GM10248 (cell line): ENCODE measurements at regions not wholly inside any gene's neighbourhood (a gene's known extent, or its start where the extent isn't known, plus 50 kb on each side); places are given as distances from the start of the nearest gene placed in this dataset.

Experiments used
- CTCF ChIA-PET: fragments of 300-600 bp; sonication (Branson Sonifier 250); formaldehyde crosslinking; extraction: SDS; loops from one replicate; lab custom pipeline; 2021; ENCODE audit warnings: antibody characterized with exemption; lab: Yijun Ruan, JAX
- POLR2A ChIA-PET: fragments of 350-650 bp; sonication (Branson Sonifier 250); formaldehyde crosslinking; extraction: SDS; loops from one replicate; lab custom pipeline; 2020; ENCODE audit warnings: antibody characterized with exemption; lab: Yijun Ruan, JAX
- DNase-seq: peaks from one replicate; pipeline ENCODE4 v3.0.0; 2012; ENCODE audit errors: extremely low spot score
- CTCF ChIP-seq: IDR thresholded peaks from 2 replicates; pipeline ENCODE4 v1.5.1; 2012; ENCODE audit warnings: mild to moderate bottlenecking, low read depth; ENCODE audit errors: extremely low read depth, missing control alignments, control extremely low read depth

GRCh38 chr2:126512026-126512425, 143.9 kb upstream of the GYPC start:
- no peak for DNase-seq
- POLR2A ChIA-PET = no interaction called here
- TF ChIP-seq CTCF = no peak
- CTCF ChIA-PET = interaction anchor here (0.9 kb wide), 1 partner anchor 303 kb away, joined by 3 read pairs; no protein-coding TSS in a partner anchor

GRCh38 chr2:126513033-126513432, 142.9 kb upstream of the GYPC start:
- POLR2A ChIA-PET = no interaction called here

GRCh38 chr2:126515471-126515870, 140.5 kb upstream of the GYPC start:
- ChIA-PET POLR2A (no interaction called here), CTCF (interaction anchor here (1.0 to 6.8 kb wide), 2 partner anchors 12 to 26 kb away, joined by 3 to 48 read pairs; no protein-coding TSS in a partner anchor)
- no peak for DNase-seq
- TF ChIP-seq CTCF = no peak

More at GRCh38 chr2:126513033-126513432, 142.9 kb upstream of the GYPC start:
- DNase-seq = no peak
- CTCF ChIA-PET = no interaction called here
- no peak for TF ChIP-seq CTCF

GRCh38 chr2:126518196-126518595, 137.8 kb upstream of the GYPC start:
- CTCF ChIA-PET = interaction anchor here (0.8 to 6.8 kb wide), 6 partner anchors 9 to 258 kb away, joined by 3 to 48 read pairs (median 4); no protein-coding TSS in a partner anchor
- POLR2A ChIA-PET = no interaction called here
- no peak for DNase-seq
- TF ChIP-seq CTCF = no peak

- TF ChIP-seq CTCF = peak; percentile 68
- DNase-seq = peak; percentile 59
- POLR2A ChIA-PET = no interaction called here
- CTCF ChIA-PET = interaction anchor here (0.7 to 4.6 kb wide), 40 partner anchors 9 to 444 kb away, joined by 3 to 88 read pairs (median 4); no protein-coding TSS in a partner anchor
Observed at GRCh38 chr2:126527836-126528490, 128.0 kb upstream of the GYPC start.

GRCh38 chr2:126531029-126531428, 124.9 kb upstream of the GYPC start:
- no peak for DNase-seq
- ChIA-PET POLR2A (no interaction called here), CTCF (interaction anchor here (4.6 kb wide), 1 partner anchor 246 kb away, joined by 88 read pairs; no protein-coding TSS in a partner anchor)
- TF ChIP-seq CTCF = no peak
